ENCODE measurements at regions not wholly inside any gene's neighbourhood (a gene's known extent, or its start where the extent isn't known, plus 50 kb on each side); places are given as distances from the start of the nearest gene placed in this dataset.
"Not testable (repeated sequence)": the region's sequence is repeated elsewhere in the genome, so short reads cannot be mapped to it uniquely, and the experiment has no call there.

DNA sequence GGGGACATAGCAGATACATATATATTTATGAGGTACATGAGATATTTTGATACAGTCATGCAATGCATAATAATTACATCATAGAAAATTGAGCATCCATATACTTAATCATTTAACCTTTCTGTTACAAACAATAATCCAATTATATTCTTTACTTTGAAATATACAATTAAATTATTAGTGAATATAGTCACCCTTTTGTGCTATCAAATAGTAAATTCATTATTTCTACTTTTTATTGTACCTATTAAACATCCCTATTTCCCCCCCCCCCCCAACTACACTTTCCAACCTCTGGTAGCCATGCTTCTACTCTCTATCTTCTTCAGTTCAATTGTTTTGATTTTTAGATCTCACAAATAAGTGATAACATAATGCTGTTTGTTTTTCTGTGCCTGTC is 719.1 kb downstream of the ZBBX start:
- no peak for DNase-seq

GRCh38 chr3:166637984-166638530 is 742.0 kb downstream of the ZBBX start:
- DNase-seq = no peak

DNA sequence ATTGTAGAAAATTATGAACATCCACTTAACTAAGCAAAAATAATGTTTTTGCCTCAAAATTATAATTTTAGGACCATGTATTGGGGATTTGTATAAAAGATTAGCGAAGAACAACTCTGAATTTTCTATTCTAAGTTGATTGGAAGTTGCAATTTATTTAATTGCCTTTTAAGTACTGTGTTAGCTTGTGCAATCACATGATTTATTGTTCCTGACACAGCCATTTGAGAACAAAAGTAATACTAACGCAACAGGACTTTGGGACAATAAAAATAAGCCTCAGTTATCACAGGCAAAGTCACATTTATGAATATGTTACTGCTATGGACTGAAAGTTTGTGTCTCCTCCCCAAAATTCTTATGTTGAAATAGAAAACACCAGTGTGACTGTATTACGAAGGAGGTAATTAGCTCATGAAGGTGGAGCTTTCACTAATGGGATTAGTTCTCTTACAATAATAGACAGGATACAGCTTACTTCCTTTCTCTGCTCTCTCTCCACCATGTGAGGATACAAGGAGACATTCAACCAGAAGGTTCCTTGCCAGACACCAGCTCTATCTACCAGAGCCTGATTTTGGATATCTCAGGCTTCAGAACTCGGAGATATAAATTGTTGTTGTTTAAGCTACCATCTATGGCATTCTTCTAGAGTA is 745.9 kb downstream of the ZBBX start:
- DNase-seq = no peak

GRCh38 chr3:166630190-166630589 is 749.9 kb downstream of the ZBBX start:
- no peak for DNase-seq

- no peak for DNase-seq
These were observed 766.7 kb downstream of the ZBBX start for GRCh38 chr3:166613365-166613764.

GRCh38 chr3:166612761-166613160 is 767.3 kb downstream of the ZBBX start:
- DNase-seq = not testable (repeated sequence)

GRCh38 chr3:166607933-166608521 is 770.8 kb upstream of the BCHE start:
- no peak for DNase-seq

DNA sequence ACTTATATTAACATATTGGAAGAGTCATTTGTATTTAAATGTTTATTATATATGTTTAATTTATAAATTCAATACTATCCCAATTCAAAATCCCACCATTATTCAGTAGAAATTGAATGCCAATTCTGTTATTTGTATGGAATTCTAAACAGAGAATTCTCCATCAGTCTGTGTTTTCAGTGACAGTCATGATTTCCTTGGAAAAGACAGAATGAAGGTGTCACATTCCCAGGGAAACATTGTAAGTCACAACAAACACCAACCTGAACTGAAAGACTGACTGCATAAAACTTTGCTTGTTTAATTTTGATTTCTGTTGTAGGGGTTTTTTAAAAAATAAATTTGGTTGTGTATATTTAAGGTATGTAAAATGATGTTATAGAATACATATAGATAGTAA is 769.8 kb upstream of the BCHE start:
- DNase-seq = no peak

DNA sequence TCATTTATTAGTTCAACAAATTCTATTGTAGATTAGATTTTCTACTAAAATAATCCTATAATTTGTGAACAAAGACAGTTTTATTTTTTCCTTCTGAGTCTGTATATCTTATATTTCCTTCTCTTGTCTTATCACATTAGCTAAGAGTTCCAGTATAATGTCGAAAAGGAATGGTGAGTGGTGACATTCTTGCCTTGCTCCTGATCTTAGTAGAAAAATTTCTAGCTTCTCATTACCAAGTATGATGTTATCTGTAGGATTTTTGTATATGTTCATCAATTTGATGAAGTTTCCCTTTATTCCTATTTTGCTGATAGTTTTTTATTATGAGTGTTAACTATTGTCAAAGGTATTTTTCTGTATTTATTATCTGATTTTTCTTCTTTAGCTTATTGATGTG is 756.6 kb upstream of the BCHE start:
- DNase-seq = no peak

- no peak for DNase-seq
These were observed 745.0 kb upstream of the BCHE start for GRCh38 chr3:166582236-166582635.

- no peak for DNase-seq
These were observed 743.3 kb upstream of the BCHE start for GRCh38 chr3:166580561-166580960.

GRCh38 chr3:166575161-166575560 is 737.9 kb upstream of the BCHE start:
- DNase-seq = no peak

DNA sequence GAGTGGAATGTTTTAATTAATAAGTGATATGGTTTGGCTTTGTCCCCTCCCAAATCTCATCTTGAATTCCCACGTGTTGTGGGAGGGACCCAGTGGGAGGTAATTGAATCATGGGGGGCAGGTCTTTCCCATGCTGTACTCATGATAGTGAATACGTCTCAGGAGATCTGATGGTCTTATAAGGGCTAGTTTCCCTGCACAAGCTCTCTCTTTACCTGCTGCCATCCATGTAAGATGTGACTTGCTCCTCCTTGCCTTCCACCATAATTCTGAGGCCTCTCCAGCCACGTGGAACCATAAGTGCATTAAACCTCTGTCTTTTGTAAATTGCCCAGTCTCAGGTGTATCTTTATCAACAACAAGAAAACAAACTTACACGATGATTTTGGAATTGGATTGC is 734.5 kb upstream of the BCHE start:
- not testable (repeated sequence) for DNase-seq

GRCh38 chr3:166570102-166570501 is 732.9 kb upstream of the BCHE start:
- DNase-seq = no peak

DNA sequence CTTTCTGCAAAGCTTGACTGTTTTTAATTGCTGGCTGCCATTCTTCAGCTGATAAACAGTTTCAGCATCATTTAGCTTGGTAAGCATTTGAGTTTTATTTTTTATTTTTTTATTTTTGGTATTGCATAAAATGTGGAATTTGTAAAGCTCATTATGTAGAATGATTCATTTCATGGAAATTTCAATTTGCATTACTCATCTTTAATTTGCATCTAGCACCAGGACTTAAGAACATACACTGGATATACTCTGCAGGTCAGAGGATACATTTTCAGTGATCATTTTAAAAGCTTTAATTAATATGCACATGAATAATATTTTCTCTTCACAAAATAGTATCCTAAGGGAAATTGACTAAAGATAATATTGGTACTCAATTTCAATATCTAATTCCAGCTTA is 732.4 kb upstream of the BCHE start:
- no peak for DNase-seq

DNA sequence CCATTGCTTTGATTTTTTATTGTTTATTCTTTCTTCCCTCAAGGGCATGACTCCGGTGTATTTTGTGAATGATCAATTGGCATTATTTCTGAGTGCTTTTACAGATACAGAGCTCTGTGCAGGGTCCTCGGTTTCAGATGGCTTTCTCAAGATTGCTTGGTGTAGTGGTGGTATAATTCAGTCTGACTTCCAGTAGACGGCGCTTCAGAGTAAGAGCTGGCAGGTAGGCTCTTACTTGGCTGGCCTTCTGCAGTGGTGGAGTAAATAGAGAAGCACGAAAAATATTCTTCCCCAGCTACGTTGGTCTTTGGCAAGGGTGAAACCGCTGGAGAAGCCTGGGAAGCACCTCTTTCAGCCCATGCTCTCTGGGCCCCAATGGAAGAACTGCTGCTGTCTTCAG is 723.0 kb upstream of the BCHE start:
- no peak for DNase-seq

DNA sequence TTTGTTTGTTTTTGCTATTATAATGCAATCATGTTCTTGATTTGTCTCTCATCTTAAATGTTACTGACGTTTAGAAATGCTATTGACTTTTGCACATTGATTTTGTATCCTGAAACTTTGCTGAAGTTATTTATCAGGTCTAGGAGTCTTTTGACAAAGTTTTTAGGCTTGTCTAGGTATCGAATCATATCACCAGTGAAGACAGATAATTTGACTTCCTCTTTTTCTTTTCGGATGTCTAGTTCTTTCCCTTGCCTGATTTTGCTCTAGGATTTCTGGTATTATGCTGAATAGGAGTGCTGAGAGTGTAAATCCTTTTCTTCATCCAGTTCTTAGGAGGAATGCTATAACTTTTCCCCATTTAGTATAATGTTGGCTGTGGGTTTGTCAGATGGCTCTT is 719.7 kb upstream of the BCHE start:
- no peak for DNase-seq

- no peak for DNase-seq
These were observed 716.8 kb upstream of the BCHE start for GRCh38 chr3:166554023-166554422.

DNA sequence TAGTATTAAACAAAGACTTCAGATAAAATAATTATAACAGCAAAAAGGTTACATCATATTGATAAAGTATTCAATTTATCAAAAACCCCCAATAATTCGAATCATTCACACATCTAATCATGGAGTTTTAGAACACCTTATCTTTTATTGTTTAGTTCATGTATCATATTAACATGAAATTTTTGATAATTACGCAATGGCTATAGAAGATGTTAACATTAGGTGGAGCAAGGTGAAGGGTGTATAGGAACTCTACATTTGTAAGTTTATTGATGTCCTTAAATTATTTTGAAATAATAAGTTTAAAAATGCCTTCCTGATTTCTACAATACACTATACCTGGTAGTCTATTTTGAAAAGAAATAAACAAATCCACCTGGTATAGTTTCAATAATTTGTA is 696.5 kb upstream of the BCHE start:
- DNase-seq = no peak

DNA sequence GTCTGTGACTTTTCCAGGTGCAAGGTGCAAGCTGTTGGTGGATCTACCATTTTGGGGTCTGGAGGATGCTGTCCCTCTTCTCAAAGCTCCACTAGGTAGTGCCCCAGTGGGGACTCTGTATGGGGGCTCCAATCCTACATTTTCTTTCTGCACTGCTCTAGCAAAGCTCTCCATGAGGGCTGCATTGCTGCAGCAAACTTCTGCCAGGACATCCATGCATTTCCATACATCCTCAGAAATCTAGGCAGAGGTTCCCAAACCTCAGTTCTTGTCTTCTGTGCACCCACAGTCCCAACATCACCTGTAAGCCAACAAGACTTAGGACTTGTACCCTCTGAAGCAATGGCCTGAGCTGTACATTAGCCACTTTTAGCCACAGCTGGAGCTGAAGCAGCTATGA is 694.5 kb upstream of the BCHE start:
- no peak for DNase-seq

- peak; percentile 37 to 57 for DNase-seq
These were observed 690.1 kb upstream of the BCHE start for GRCh38 chr3:166527325-166527724.

DNA sequence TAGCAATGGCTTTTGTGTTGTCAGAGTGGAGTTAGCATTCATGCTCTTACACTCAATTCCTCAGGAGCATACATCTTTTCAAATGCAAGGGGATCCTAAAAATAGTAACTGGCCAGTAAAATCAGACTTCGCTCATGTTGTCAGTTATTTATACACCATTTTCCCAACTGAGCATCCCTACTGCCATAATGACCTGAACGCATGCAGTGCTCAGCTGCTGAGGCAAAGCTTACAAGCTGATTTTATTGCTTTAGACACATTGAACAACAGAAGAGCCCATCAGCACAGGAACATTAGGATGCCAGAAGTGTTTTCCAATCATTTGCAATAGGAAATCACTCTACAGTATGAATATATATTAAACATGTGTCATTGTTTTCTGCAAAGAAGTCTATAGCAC is 689.7 kb upstream of the BCHE start:
- peak in 1 of 2 experiments; percentile 18 for DNase-seq

GRCh38 chr3:166522017-166522416 is 684.8 kb upstream of the BCHE start:
- DNase-seq = no peak

- no peak for DNase-seq
These were observed 682.2 kb upstream of the BCHE start for GRCh38 chr3:166519443-166519842.

GRCh38 chr3:166518040-166518439 is 680.8 kb upstream of the BCHE start:
- no peak for DNase-seq

Data from NCI-H446 (cell line).